Left ventricle myocardium inferior (tissue), 1 donor: ENCODE measurements at regions not wholly inside any gene's neighbourhood (a gene's known extent, or its start where the extent isn't known, plus 50 kb on each side); places are given as distances from the start of the nearest gene placed in this dataset.

ENCODE experiments used
- DNase-seq: peaks from one replicate; pipeline ENCODE4 v3.0.0-alpha.2; 2020
- H3K27ac ChIP-seq: fragments of 200-600 bp; replicated peaks from 2 replicates; pipeline ENCODE4 v1.8.0; 2021
- H3K27me3 ChIP-seq: fragments of 200-600 bp; 2 replicates; pipeline ENCODE4 v1.8.0; 2021; ENCODE audit warnings: low read depth
- H3K36me3 ChIP-seq: fragments of 200-600 bp; 2 replicates; pipeline ENCODE4 v1.8.0; 2021
- H3K4me1 ChIP-seq: fragments of 200-600 bp; 2 replicates; pipeline ENCODE4 v1.8.0; 2021
- H3K4me3 ChIP-seq: fragments of 200-600 bp; 2 replicates; pipeline ENCODE4 v1.8.0; 2021; ENCODE audit warnings: mild to moderate bottlenecking, moderate library complexity
- H3K9me3 ChIP-seq: fragments of 200-600 bp; replicated peaks from 2 replicates; pipeline ENCODE4 v1.8.0; 2021
- intact Hi-C: fragments of 100-400 bp; cut with micrococcal nuclease; formaldehyde crosslinking; loops from one replicate; pipeline ENCODE4 v1.11.0; 2022
- TF ChIP-seq, protein P1 (sequence below): fragments of 200-600 bp; IDR thresholded peaks from 2 replicates; pipeline ENCODE4 v1.8.0; 2021; ENCODE audit warnings: antibody characterized with exemption, mild to moderate bottlenecking, borderline replicate concordance
- donor health status: DM: no; HTN: yes; CAD: no; lungs with severe emphysema.

- H3K36me3 ChIP-seq, result no peaks in the 10 kb centered on the region
- no peaks in the 10 kb centered on the region for H3K27me3 ChIP-seq
- peaks cover 16% of the 10 kb centered on the region for H3K9me3 ChIP-seq
- DNase-seq, result no peak
- no peak overlapping the region for H3K27ac ChIP-seq
- TF ChIP-seq, protein P1, sequence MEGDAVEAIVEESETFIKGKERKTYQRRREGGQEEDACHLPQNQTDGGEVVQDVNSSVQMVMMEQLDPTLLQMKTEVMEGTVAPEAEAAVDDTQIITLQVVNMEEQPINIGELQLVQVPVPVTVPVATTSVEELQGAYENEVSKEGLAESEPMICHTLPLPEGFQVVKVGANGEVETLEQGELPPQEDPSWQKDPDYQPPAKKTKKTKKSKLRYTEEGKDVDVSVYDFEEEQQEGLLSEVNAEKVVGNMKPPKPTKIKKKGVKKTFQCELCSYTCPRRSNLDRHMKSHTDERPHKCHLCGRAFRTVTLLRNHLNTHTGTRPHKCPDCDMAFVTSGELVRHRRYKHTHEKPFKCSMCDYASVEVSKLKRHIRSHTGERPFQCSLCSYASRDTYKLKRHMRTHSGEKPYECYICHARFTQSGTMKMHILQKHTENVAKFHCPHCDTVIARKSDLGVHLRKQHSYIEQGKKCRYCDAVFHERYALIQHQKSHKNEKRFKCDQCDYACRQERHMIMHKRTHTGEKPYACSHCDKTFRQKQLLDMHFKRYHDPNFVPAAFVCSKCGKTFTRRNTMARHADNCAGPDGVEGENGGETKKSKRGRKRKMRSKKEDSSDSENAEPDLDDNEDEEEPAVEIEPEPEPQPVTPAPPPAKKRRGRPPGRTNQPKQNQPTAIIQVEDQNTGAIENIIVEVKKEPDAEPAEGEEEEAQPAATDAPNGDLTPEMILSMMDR, result no peak
- no peaks in the 10 kb centered on the region for H3K4me1 ChIP-seq
- intact Hi-C loops, result no loop called here
- H3K4me3 ChIP-seq, result no peak overlapping the region
Observed at GRCh38 chr3:35483131-35483530, 156.2 kb upstream of the ARPP21 start.

DNA sequence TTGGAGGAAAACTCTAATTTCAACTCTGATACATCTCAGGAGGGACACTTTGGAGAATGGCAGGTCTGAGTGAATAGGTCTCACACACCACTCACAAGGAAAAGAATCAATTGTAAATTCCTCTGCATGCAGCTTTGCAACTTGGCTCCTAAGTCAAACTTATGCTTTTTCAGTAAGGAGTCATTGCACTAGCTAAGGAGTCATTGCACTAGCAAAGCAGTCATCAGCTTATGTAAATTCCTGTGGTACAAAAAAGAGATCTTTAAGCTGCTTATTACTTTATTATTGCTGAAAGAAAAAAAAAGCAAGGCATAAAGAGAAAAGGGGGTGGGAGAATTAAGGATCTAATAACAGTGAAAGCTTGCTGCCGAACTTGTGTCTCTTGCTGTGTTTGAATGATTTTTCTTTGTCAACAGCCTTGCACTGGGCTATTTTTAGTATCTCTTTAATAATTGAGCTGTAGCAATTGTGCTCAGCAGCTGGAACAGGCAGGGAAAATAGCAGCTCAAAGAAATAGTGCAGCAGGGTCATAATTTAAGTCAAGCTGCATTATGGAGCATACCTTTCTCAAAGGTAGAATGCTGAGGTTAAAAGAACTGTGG is 154.3 kb upstream of the ARPP21 start:
- no peaks in the 10 kb centered on the region for H3K4me1 ChIP-seq
- H3K4me3 ChIP-seq, result no peak overlapping the region
- H3K27me3 ChIP-seq, result no peaks in the 10 kb centered on the region
- no peaks in the 10 kb centered on the region for H3K36me3 ChIP-seq
- intact Hi-C loops, result no loop called here
- TF ChIP-seq, protein P1, result no peak
- peaks cover 3% of the 10 kb centered on the region for H3K9me3 ChIP-seq
- no peak overlapping the region for H3K27ac ChIP-seq
- DNase-seq, result no peak

DNA sequence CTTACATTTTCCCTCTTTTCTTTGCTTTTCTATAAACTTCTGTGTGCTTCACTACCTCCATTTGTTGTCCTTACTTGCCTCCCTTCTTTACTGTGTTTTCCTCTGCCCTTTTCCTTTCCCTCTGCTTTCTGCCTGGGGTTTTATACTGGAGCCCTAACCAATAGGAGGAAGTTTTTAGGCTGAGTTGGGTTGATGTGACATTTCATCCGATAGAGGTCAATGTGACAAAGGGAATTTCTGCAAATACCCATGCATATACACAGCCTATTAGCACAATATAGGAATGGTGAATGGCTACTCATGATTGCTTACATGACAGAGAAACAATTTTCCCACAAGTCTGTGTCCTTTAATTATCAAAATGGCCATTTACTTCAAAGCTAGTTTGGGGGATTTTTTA is 153.0 kb upstream of the ARPP21 start:
- H3K27me3 ChIP-seq, result no peaks in the 10 kb centered on the region
- TF ChIP-seq, protein P1, result no peak
- intact Hi-C loops, result no loop called here
- H3K4me1 ChIP-seq, result no peaks in the 10 kb centered on the region
- no peaks in the 10 kb centered on the region for H3K36me3 ChIP-seq
- no peak overlapping the region for H3K27ac ChIP-seq
- no peak for DNase-seq
- H3K9me3 ChIP-seq, result no peaks in the 10 kb centered on the region
- H3K4me3 ChIP-seq, result no peak overlapping the region

DNA sequence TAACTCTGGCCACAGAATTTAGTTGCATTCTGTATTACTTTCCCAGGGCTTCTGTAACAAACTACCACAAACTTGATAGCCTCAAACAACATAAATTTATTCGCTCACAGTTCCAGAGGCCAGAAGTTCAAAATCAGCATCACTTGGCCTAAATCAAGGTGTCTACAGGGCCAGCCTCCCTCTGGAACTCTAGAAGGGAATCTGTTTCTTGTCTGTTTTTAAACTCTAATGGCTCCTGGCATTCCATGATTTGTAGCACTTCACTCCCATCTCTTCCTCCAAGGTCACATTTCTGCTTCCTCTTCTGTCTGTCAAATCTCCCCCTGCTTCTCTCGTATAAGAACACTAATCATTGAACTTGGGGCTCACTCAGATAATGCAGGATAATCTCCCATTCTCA is 151.9 kb upstream of the ARPP21 start:
- Histone ChIP-seq H3K9me3 (no peaks in the 10 kb centered on the region), H3K4me3 (no peak overlapping the region), H3K27me3 (no peaks in the 10 kb centered on the region), H3K27ac (no peak overlapping the region), H3K36me3 (no peaks in the 10 kb centered on the region), H3K4me1 (no peaks in the 10 kb centered on the region)
- no peak for DNase-seq
- TF ChIP-seq, protein P1, result no peak
- intact Hi-C loops, result no loop called here

- DNase-seq, result no peak
- TF ChIP-seq, protein P1, result no peak
- no peaks in the 10 kb centered on the region for H3K27me3 ChIP-seq
- no peaks in the 10 kb centered on the region for H3K4me1 ChIP-seq
- no peak overlapping the region for H3K4me3 ChIP-seq
- no peaks in the 10 kb centered on the region for H3K36me3 ChIP-seq
- intact Hi-C loops, result no loop called here
- H3K27ac ChIP-seq, result no peak overlapping the region
- no peaks in the 10 kb centered on the region for H3K9me3 ChIP-seq
Observed at GRCh38 chr3:35488526-35488925, 150.8 kb upstream of the ARPP21 start.
